IMR-90 (cell line): ENCODE measurements at regions not wholly inside any gene's neighbourhood (a gene's known extent, or its start where the extent isn't known, plus 50 kb on each side); places are given as distances from the start of the nearest gene placed in this dataset.

Experiments used
- ATAC-seq: fragments of 200-7000 bp; cut with Tn5 transposase; 2 replicates; pipeline ENCODE4 v1.9.1; 2020; ENCODE audit warnings: low read depth, mild to moderate bottlenecking, moderate library complexity
- BruUV-seq: library from RNA; stranded (reverse); fragments of 400-500 nt; replicated peaks from 2 replicates; lab custom pipeline; 2021; lab: Mats Ljungman, UMichigan
- CTCF ChIA-PET: fragments of 300-600 bp; formaldehyde crosslinking; extraction: SDS; loops from one replicate; lab custom pipeline; 2021; ENCODE audit warnings: antibody characterized with exemption; lab: Yijun Ruan, JAX
- POLR2A ChIA-PET: fragments of 300-600 bp; sonication (Branson Sonifier 250); formaldehyde crosslinking; loops from one replicate; lab custom pipeline; 2022; ENCODE audit warnings: antibody characterized with exemption; ENCODE audit not compliant: unreplicated experiment; lab: Charles Lee
- DNase-seq: peaks from one replicate; pipeline ENCODE4 v3.0.0; 2013
- H2AFZ ChIP-seq: replicated peaks from 2 replicates; pipeline ENCODE3; 2013; ENCODE audit warnings: low read length, mild to moderate bottlenecking; ENCODE audit not compliant: poor library complexity
- H2AK5ac ChIP-seq: 2 replicates; pipeline ENCODE4 v1.6.1; 2013; ENCODE audit warnings: low read depth, low read length, inconsistent platforms
- H2AK9ac ChIP-seq: replicated peaks from 2 replicates; pipeline ENCODE3; 2013; ENCODE audit warnings: mild to moderate bottlenecking, low read depth, low read length, moderate library complexity; ENCODE audit not compliant: poor library complexity
- H2BK120ac ChIP-seq: 2 replicates; pipeline ENCODE4 v1.6.1; 2013; ENCODE audit warnings: low read depth, low read length, inconsistent platforms
- H2BK15ac ChIP-seq: 3 replicates; pipeline ENCODE4 v1.6.1; 2013; ENCODE audit warnings: low read depth, low read length, inconsistent platforms
- H2BK20ac ChIP-seq: 2 replicates; pipeline ENCODE4 v1.6.1; 2013; ENCODE audit warnings: low read depth, mild to moderate bottlenecking, inconsistent platforms, low read length, moderate library complexity
- H2BK5ac ChIP-seq: 2 replicates; pipeline ENCODE4 v1.6.1; 2013; ENCODE audit warnings: mild to moderate bottlenecking, low read depth, low read length, inconsistent platforms; ENCODE audit not compliant: poor library complexity, severe bottlenecking
- H3K14ac ChIP-seq: replicated peaks from 2 replicates; pipeline ENCODE4 v1.6.1; 2013; ENCODE audit warnings: low read depth, low read length, inconsistent platforms
- H3K18ac ChIP-seq: 2 replicates; pipeline ENCODE4 v1.6.1; 2013; ENCODE audit warnings: low read depth, low read length, control low read depth
- H3K23ac ChIP-seq: 2 replicates; pipeline ENCODE4 v1.6.1; 2013; ENCODE audit warnings: low read depth, low read length, inconsistent platforms
- H3K27ac ChIP-seq: 2 replicates; pipeline ENCODE4 v1.5.1; 2013; ENCODE audit warnings: mild to moderate bottlenecking, control low read depth, low read length; ENCODE audit not compliant: insufficient read depth
- H3K27me3 ChIP-seq: 2 replicates; pipeline ENCODE4 v1.6.1; 2013; ENCODE audit warnings: low read length; ENCODE audit not compliant: control insufficient read depth, insufficient read depth
- H3K36me3 ChIP-seq: 2 replicates; pipeline ENCODE4 v1.6.1; 2013; ENCODE audit warnings: low read length, mixed read lengths; ENCODE audit not compliant: control insufficient read depth, insufficient read depth
- H3K4ac ChIP-seq: 2 replicates; pipeline ENCODE4 v1.6.1; 2013; ENCODE audit warnings: low read depth, low read length, inconsistent platforms
- H3K4me1 ChIP-seq: 2 replicates; pipeline ENCODE4 v1.6.1; 2013; ENCODE audit warnings: low read length, mixed read lengths; ENCODE audit not compliant: control insufficient read depth, insufficient read depth
- H3K4me2 ChIP-seq: 2 replicates; pipeline ENCODE4 v1.6.1; 2013; ENCODE audit warnings: low read depth, mild to moderate bottlenecking, control low read depth, low read length, moderate library complexity
- H3K4me3 ChIP-seq: 2 replicates; pipeline ENCODE4 v1.5.1; 2013; ENCODE audit warnings: low read depth, mild to moderate bottlenecking, control low read depth, low read length, moderate library complexity; ENCODE audit not compliant: insufficient read depth
- H3K56ac ChIP-seq: 2 replicates; pipeline ENCODE4 v1.6.1; 2013; ENCODE audit warnings: low read length, inconsistent platforms; ENCODE audit not compliant: insufficient read depth; ENCODE audit errors: extremely low read depth
- H3K79me1 ChIP-seq, 2 experiments: 2 replicates each; pipeline ENCODE4 v1.6.1; 2013; ENCODE audit warnings: low read length in 2 of 2, inconsistent platforms in 1 of 2, low read depth in 1 of 2
- H3K9ac ChIP-seq: 2 replicates; pipeline ENCODE4 v1.6.1; 2013; ENCODE audit warnings: low read depth, low read length, control low read depth
- H3K9me1 ChIP-seq: 2 replicates; pipeline ENCODE4 v1.6.1; 2013; ENCODE audit warnings: low read length, inconsistent platforms; ENCODE audit not compliant: insufficient read depth
- H3K9me3 ChIP-seq: 2 replicates; pipeline ENCODE4 v1.6.1; 2013; ENCODE audit warnings: low read length; ENCODE audit not compliant: control insufficient read depth, insufficient read depth
- H4K20me1 ChIP-seq: 2 replicates; pipeline ENCODE4 v1.6.1; 2013; ENCODE audit warnings: low read length, inconsistent platforms; ENCODE audit not compliant: insufficient read depth
- H4K5ac ChIP-seq: 2 replicates; pipeline ENCODE4 v1.6.1; 2013; ENCODE audit warnings: mild to moderate bottlenecking, low read depth, low read length, control low read depth
- H4K8ac ChIP-seq, 2 experiments: 2 replicates each; pipeline ENCODE4 v1.6.1; 2013; ENCODE audit warnings: low read depth in 2 of 2, low read length in 2 of 2, control low read depth in 1 of 2, inconsistent platforms in 1 of 2
- H4K91ac ChIP-seq: 2 replicates; pipeline ENCODE4 v1.6.1; 2013; ENCODE audit warnings: low read depth, low read length, inconsistent platforms; ENCODE audit not compliant: insufficient read depth
- CEBPB ChIP-seq: IDR thresholded peaks from 2 replicates; pipeline ENCODE4 v1.6.1; 2012; ENCODE audit warnings: low read depth, low read length, improper control_type of control experiment
- CHD1 ChIP-seq: IDR thresholded peaks from 2 replicates; pipeline ENCODE4 v1.6.1; 2012; ENCODE audit warnings: low read depth, low read length, improper control_type of control experiment
- CTCF ChIP-seq: conservative IDR thresholded peaks from 2 replicates; pipeline ENCODE4 v1.5.1; 2012; ENCODE audit warnings: mild to moderate bottlenecking, low read depth, low read length, improper control_type of control experiment
- FOS ChIP-seq: fragments of 150-350 bp; IDR thresholded peaks from 2 replicates; pipeline ENCODE4 v1.6.1; 2016; ENCODE audit warnings: low read depth, low read length
- MAZ ChIP-seq: IDR thresholded peaks from 2 replicates; pipeline ENCODE4 v1.6.1; 2012; ENCODE audit warnings: low read depth, mild to moderate bottlenecking, low read length, improper control_type of control experiment, moderate library complexity, borderline replicate concordance
- MXI1 ChIP-seq: IDR thresholded peaks from 2 replicates; pipeline ENCODE4 v1.6.1; 2012; ENCODE audit warnings: low read depth, mild to moderate bottlenecking, low read length, moderate library complexity, borderline replicate concordance
- NFE2L2 ChIP-seq: fragments of 150-350 bp; IDR thresholded peaks from 2 replicates; pipeline ENCODE4 v1.6.1; 2016; ENCODE audit warnings: low read depth, mild to moderate bottlenecking, low read length
- POLR2A ChIP-seq: IDR thresholded peaks from 2 replicates; pipeline ENCODE4 v1.6.1; 2012; ENCODE audit warnings: mild to moderate bottlenecking, low read depth, low read length
- RAD21 ChIP-seq: IDR thresholded peaks from 2 replicates; pipeline ENCODE4 v1.6.1; 2012; ENCODE audit warnings: low read length, improper control_type of control experiment
- RCOR1 ChIP-seq: IDR thresholded peaks from 2 replicates; pipeline ENCODE4 v1.6.1; 2012; ENCODE audit warnings: mild to moderate bottlenecking, low read length, improper control_type of control experiment; ENCODE audit not compliant: insufficient replicate concordance
- RFX5 ChIP-seq: IDR thresholded peaks from 2 replicates; pipeline ENCODE4 v1.8.0; 2012; ENCODE audit warnings: low read depth, mild to moderate bottlenecking, low read length, moderate library complexity
- SMC3 ChIP-seq: fragments of 150-350 bp; IDR thresholded peaks from 2 replicates; pipeline ENCODE4 v1.6.1; 2016; ENCODE audit warnings: low read depth, mild to moderate bottlenecking, antibody characterized with exemption, low read length, moderate library complexity
- WGBS, 2 experiments: methylation state at CpG; one replicate each; pipeline versions ENCODE4 v1.1.5 to v1.1.7; 2013; ENCODE audit warnings: missing lambda C conversion rate in 2 of 2; ENCODE audit not compliant: insufficient read length in 1 of 2; ENCODE audit errors: extremely low coverage in 2 of 2; 5-methylcytosine and 5-hydroxymethylcytosine counted together
- dilution Hi-C: fragments of 300-500 bp; cut with HindIII; formaldehyde crosslinking; loops from one replicate; pipeline ENCODE4 v1.14.3; 2018; ENCODE audit warnings: low sequenced_read_pairs; ENCODE audit not compliant: unreplicated experiment
- in situ Hi-C: fragments of 300-500 bp; cut with MboI; formaldehyde crosslinking; loops from 3 replicates; pipeline ENCODE4 v1.14.3; 2019; ENCODE audit warnings: low sequenced_read_pairs, inconsistent platforms, mixed read lengths
- intact Hi-C: fragments of 100-400 bp; cut with micrococcal nuclease; formaldehyde crosslinking; loops from 2 replicates; pipeline ENCODE4 v1.10.0; 2022
- TF ChIP-seq, protein P1 (sequence below): fragments of 150-350 bp; IDR thresholded peaks from 2 replicates; pipeline ENCODE4 v1.6.1; 2017; ENCODE audit warnings: mild to moderate bottlenecking, antibody characterized with exemption, low read length, low read depth
- TF ChIP-seq, protein P2 (sequence below): fragments of 150-350 bp; IDR thresholded peaks from 2 replicates; pipeline ENCODE4 v1.6.1; 2016; ENCODE audit warnings: low read depth, mild to moderate bottlenecking, low read length, moderate library complexity, borderline replicate concordance

DNA sequence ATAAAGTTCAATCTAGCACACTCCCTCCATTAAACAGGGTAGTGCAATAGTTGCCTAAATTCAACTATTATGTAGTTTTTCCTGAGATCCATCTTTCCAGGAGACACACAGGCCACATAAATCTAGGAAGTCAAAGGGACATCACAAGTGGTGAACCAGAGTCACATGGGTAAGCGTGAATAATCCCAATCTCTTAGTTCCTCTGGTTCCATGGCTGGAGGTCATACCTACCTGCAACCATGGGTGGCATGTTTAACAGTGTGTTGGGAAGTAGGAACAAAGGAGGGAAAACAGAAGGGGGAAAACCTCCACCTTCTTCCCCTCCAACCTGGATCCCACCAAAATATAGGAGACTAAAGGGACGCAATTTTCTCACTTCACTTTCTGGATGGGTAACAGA, 2651.6 kb downstream of the ARAP2 start:
- H3K36me3 ChIP-seq, result no peaks in the 10 kb centered on the region
- H3K23ac ChIP-seq, result no peak overlapping the region
- H3K9me1 ChIP-seq, result no peaks in the 10 kb centered on the region
- ChIA-PET CTCF (no interaction called here), POLR2A (no interaction called here)
- H3K18ac ChIP-seq, result no peak overlapping the region
- no peak overlapping the region for H3K9ac ChIP-seq
- no peak overlapping the region for H4K5ac ChIP-seq
- H2AK9ac ChIP-seq, result no peak overlapping the region
- H3K14ac ChIP-seq, result no peak overlapping the region
- TF ChIP-seq RFX5 (no peak), CHD1 (no peak), RCOR1 (no peak), POLR2A (no peak), NFE2L2 (no peak), FOS (no peak), MAZ (no peak), MXI1 (no peak), CTCF (no peak), SMC3 (no peak), CEBPB (no peak), RAD21 (no peak)
- TF ChIP-seq, protein P1, sequence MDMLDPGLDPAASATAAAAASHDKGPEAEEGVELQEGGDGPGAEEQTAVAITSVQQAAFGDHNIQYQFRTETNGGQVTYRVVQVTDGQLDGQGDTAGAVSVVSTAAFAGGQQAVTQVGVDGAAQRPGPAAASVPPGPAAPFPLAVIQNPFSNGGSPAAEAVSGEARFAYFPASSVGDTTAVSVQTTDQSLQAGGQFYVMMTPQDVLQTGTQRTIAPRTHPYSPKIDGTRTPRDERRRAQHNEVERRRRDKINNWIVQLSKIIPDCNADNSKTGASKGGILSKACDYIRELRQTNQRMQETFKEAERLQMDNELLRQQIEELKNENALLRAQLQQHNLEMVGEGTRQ, result no peak
- TF ChIP-seq, protein P2, sequence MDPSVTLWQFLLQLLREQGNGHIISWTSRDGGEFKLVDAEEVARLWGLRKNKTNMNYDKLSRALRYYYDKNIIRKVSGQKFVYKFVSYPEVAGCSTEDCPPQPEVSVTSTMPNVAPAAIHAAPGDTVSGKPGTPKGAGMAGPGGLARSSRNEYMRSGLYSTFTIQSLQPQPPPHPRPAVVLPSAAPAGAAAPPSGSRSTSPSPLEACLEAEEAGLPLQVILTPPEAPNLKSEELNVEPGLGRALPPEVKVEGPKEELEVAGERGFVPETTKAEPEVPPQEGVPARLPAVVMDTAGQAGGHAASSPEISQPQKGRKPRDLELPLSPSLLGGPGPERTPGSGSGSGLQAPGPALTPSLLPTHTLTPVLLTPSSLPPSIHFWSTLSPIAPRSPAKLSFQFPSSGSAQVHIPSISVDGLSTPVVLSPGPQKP, result no peak
- no peaks in the 10 kb centered on the region for H3K79me1 ChIP-seq
- H2BK120ac ChIP-seq, result no peak overlapping the region
- no peak overlapping the region for H3K27ac ChIP-seq
- no peak overlapping the region for H3K56ac ChIP-seq
- no peaks in the 10 kb centered on the region for H4K20me1 ChIP-seq
- in situ Hi-C loops (no loop called here), intact Hi-C loops (no loop called here), dilution Hi-C loops (no loop called here)
- H3K4me1 ChIP-seq, result no peaks in the 10 kb centered on the region
- H4K8ac ChIP-seq, result no peak overlapping the region
- no peak for DNase-seq
- H3K27me3 ChIP-seq, result no peaks in the 10 kb centered on the region
- BruUV-seq, result no TSS peak
- no CpG with 5 or more reads among the region's 2 CpGs for WGBS, 2 experiments
- H4K91ac ChIP-seq, result no peak overlapping the region
- H2BK5ac ChIP-seq, result no peak overlapping the region
- H2AFZ ChIP-seq, result no peak overlapping the region
- no peak overlapping the region for H2BK15ac ChIP-seq
- no peak overlapping the region for H2BK20ac ChIP-seq
- no peak overlapping the region for H3K4me2 ChIP-seq
- H3K4me3 ChIP-seq, result no peak overlapping the region
- H3K9me3 ChIP-seq, result peaks cover 9% of the 10 kb centered on the region
- no peak overlapping the region for H3K4ac ChIP-seq
- H2AK5ac ChIP-seq, result no peak overlapping the region
- ATAC-seq, result no peak
